ENCODE measurements at regions not wholly inside any gene's neighbourhood (a gene's known extent, or its start where the extent isn't known, plus 50 kb on each side); places are given as distances from the start of the nearest gene placed in this dataset.

DNA sequence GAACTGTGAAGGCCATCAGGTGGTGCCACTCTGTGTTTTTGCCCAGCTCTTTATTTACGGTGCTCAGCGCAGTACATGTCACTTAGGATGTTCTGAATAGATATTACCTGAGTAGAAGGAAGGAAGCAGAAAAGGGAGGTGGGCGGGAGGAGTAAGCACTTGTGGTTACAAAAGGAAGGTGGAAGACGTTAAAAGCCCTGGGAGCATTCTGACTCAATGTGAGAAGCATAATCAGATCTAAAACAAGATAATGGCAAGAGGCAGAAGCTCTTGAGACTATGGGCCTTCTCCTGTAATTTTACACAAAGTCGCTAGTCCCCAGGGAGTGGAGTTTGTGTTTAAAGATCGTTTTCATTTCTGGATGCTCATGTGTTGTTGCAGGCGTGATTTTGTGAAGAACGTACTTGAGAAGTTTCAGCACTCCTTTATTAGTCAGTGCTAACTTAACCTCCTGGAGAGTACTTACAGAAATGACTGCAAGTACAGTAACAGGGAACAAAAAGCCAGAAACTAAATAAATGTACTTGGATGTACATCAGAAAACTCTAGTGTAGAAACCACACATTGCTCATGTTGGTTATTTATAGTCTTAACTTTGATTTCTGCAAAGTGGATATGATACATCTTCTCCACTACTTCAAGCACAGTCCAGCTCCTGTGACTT, 1523.5 kb downstream of the AACS start (continued):
- TF ChIP-seq CHD7 (IDR thresholded peaks at IDR 0.05; ENCODE audit: insufficient replicate concordance, low read length) (no peak), HDAC6 (IDR thresholded peaks at IDR 0.05; ENCODE audit: low read depth, low read length) (no peak), SRF (IDR thresholded peaks at IDR 0.05; ENCODE audit: low read depth, low read length) (no peak), CTCF (IDR thresholded peaks at IDR 0.05; ENCODE audit: control extremely low read depth in 1 of 3, insufficient read depth in 1 of 3, low read depth in 1 of 3, low read length in 3 of 3) (no peak), POU5F1 (IDR thresholded peaks at IDR 0.05; ENCODE audit: low read depth, low read length) (no peak), JUN (IDR thresholded peaks at IDR 0.05; ENCODE audit: low read depth, low read length) (no peak), CHD1 (IDR thresholded peaks at IDR 0.05; ENCODE audit: low read depth, low read length) (no peak), TAF1 (IDR thresholded peaks at IDR 0.05; ENCODE audit: low read depth, low read length) (no peak), PHF8 (conservative IDR thresholded peaks at IDR 0.05; ENCODE audit: low read depth, low read length) (no peak)
